ENCODE measurements at regions not wholly inside any gene's neighbourhood (a gene's known extent, or its start where the extent isn't known, plus 50 kb on each side); places are given as distances from the start of the nearest gene placed in this dataset.
"Not testable (repeated sequence)": the region's sequence is repeated elsewhere in the genome, so short reads cannot be mapped to it uniquely, and the experiment has no call there.

GRCh38 chr2:37576194-37576593 is 95.2 kb downstream of the CDC42EP3 start:
- peaks cover 10% of the 10 kb centered on the region for H3K9me3 Mint-ChIP-seq (ENCODE audit: insufficient read depth)
- H3K27ac Mint-ChIP-seq; H3K4me3 Mint-ChIP-seq; DNase-seq; POLR2A ChIA-PET; CTCF ChIA-PET; H3K27me3 Mint-ChIP-seq (ENCODE audit: low read depth); H3K4me1 Mint-ChIP-seq (ENCODE audit: low read depth); ATAC-seq: not testable (repeated sequence)
- peaks cover 11% of the 10 kb centered on the region for H3K36me3 Mint-ChIP-seq (ENCODE audit: low read depth)

GRCh38 chr2:37576831-37577230 is 94.6 kb downstream of the CDC42EP3 start:
- Mint-ChIP-seq H3K4me1 (ENCODE audit: low read depth) (peaks cover 6% of the 10 kb centered on the region), H3K27ac (no peak overlapping the region), H3K36me3 (ENCODE audit: low read depth) (peaks cover 13% of the 10 kb centered on the region), H3K4me3 (no peak overlapping the region), H3K9me3 (ENCODE audit: insufficient read depth) (peaks cover 10% of the 10 kb centered on the region), H3K27me3 (ENCODE audit: low read depth) (no peaks in the 10 kb centered on the region)
- ChIA-PET POLR2A (no interaction called here), CTCF (no interaction called here)
- no peak for DNase-seq
- ATAC-seq: no peak

GRCh38 chr2:37579192-37579713 is 92.2 kb downstream of the CDC42EP3 start:
- Mint-ChIP-seq H3K36me3 (ENCODE audit: low read depth) (peaks cover 13% of the 10 kb centered on the region), H3K4me3 (no peak overlapping the region), H3K27me3 (ENCODE audit: low read depth) (no peaks in the 10 kb centered on the region), H3K9me3 (ENCODE audit: insufficient read depth) (peaks cover 10% of the 10 kb centered on the region), H3K27ac (no peak overlapping the region), H3K4me1 (ENCODE audit: low read depth) (peaks cover 25% of the 10 kb centered on the region)
- DNase-seq (no peak), ATAC-seq (no peak)
- ChIA-PET POLR2A (no interaction called here), CTCF (interaction anchor here (0.9 kb wide), 1 partner anchor 45 kb away, joined by 3 read pairs; no protein-coding TSS in a partner anchor)

DNA sequence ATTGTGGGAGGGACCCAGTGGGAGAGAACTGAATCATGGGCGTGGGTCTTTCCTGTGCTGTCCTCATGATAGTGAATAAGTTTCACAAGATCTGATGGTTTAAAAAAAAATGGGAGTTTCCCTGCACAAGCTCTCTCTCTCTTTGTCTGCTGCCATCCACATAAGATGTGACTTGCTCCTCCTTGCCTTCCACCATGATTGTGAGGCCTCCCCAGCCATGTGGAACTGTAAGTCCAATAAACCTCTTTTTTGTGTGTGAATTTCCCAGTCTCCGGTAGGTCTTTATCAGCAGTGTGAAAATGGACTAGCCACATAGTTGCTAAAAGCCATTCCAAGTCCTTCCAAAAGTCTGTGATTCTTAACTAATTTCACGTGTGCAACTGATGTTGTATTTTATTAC is 91.5 kb downstream of the CDC42EP3 start:
- POLR2A ChIA-PET; H3K4me3 Mint-ChIP-seq; DNase-seq; ATAC-seq; H3K27ac Mint-ChIP-seq; H3K27me3 Mint-ChIP-seq (ENCODE audit: low read depth): not testable (repeated sequence)
- Mint-ChIP-seq H3K4me1 (ENCODE audit: low read depth) (peaks cover 31% of the 10 kb centered on the region), H3K36me3 (ENCODE audit: low read depth) (peaks cover 13% of the 10 kb centered on the region), H3K9me3 (ENCODE audit: insufficient read depth) (peaks cover 10% of the 10 kb centered on the region)
- CTCF ChIA-PET: interaction anchor here (0.9 kb wide), 1 partner anchor 44 kb away, joined by 3 read pairs; no protein-coding TSS in a partner anchor

DNA sequence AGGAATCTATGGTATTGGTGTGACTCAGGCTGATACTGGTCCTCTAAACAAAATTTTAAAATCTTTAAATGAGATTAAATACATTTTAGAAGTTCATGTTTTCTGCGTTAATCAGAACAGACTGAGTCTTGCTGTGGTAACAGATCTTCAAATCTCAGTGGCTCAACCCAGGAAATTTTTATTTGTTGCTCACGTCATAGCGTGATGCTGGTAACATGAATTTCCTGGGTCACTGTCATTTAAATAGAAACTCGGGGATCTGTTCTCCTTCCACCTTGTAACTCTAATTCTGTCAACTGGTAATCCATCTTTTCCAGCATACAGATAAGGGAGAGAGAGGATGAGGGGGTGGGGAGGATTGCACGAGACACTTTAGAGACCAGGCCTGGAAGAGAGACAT is 90.0 kb downstream of the CDC42EP3 start:
- Mint-ChIP-seq H3K27me3 (ENCODE audit: low read depth) (no peaks in the 10 kb centered on the region), H3K4me3 (no peak overlapping the region), H3K27ac (no peak overlapping the region), H3K4me1 (ENCODE audit: low read depth) (peaks cover 44% of the 10 kb centered on the region), H3K9me3 (ENCODE audit: insufficient read depth) (peaks cover 7% of the 10 kb centered on the region), H3K36me3 (ENCODE audit: low read depth) (peaks cover 10% of the 10 kb centered on the region)
- DNase-seq (no peak), ATAC-seq (no peak)
- CTCF ChIA-PET: no interaction called here
- POLR2A ChIA-PET: interaction anchor here (0.9 to 2.0 kb wide), 2 partner anchors 23 to 42 kb away, joined by 3 to 11 read pairs; no protein-coding TSS in a partner anchor

- CTCF ChIA-PET: interaction anchor here (0.7 to 1.5 kb wide), 15 partner anchors 10 to 295 kb away, joined by 3 to 8 read pairs (median 5); no protein-coding TSS in a partner anchor
- ATAC-seq: no peak
- peak overlapping the region; percentile 49 for H3K4me3 Mint-ChIP-seq
- H3K27me3 Mint-ChIP-seq (ENCODE audit: low read depth): no peaks in the 10 kb centered on the region
- peaks cover 57% of the 10 kb centered on the region for H3K4me1 Mint-ChIP-seq (ENCODE audit: low read depth)
- POLR2A ChIA-PET: interaction anchor here (0.5 to 2.0 kb wide), 5 partner anchors 17 to 1238 kb away, joined by 3 to 11 read pairs (median 5); no protein-coding TSS in a partner anchor
- no peak for DNase-seq
- H3K9me3 Mint-ChIP-seq (ENCODE audit: insufficient read depth): peaks cover 6% of the 10 kb centered on the region
- peaks cover 10% of the 10 kb centered on the region for H3K36me3 Mint-ChIP-seq (ENCODE audit: low read depth)
- peak overlapping the region; percentile 82 for H3K27ac Mint-ChIP-seq
Measured at GRCh38 chr2:37582481-37583220, 88.8 kb downstream of the CDC42EP3 start.

- Mint-ChIP-seq H3K4me3 (peak overlapping the region; percentile 49), H3K36me3 (ENCODE audit: low read depth) (peaks cover 10% of the 10 kb centered on the region), H3K9me3 (ENCODE audit: insufficient read depth) (peaks cover 6% of the 10 kb centered on the region), H3K27ac (peak overlapping the region; percentile 82), H3K27me3 (ENCODE audit: low read depth) (no peaks in the 10 kb centered on the region), H3K4me1 (ENCODE audit: low read depth) (peaks cover 62% of the 10 kb centered on the region)
- CTCF ChIA-PET: interaction anchor here (0.8 to 1.5 kb wide), 9 partner anchors 15 to 294 kb away, joined by 3 to 8 read pairs (median 4); no protein-coding TSS in a partner anchor
- DNase-seq (no peak), ATAC-seq (no peak)
- POLR2A ChIA-PET: interaction anchor here (0.5 to 2.0 kb wide), 4 partner anchors 16 to 1238 kb away, joined by 3 to 11 read pairs (median 5); no protein-coding TSS in a partner anchor
Measured at GRCh38 chr2:37583402-37583801, 88.0 kb downstream of the CDC42EP3 start.

DNA sequence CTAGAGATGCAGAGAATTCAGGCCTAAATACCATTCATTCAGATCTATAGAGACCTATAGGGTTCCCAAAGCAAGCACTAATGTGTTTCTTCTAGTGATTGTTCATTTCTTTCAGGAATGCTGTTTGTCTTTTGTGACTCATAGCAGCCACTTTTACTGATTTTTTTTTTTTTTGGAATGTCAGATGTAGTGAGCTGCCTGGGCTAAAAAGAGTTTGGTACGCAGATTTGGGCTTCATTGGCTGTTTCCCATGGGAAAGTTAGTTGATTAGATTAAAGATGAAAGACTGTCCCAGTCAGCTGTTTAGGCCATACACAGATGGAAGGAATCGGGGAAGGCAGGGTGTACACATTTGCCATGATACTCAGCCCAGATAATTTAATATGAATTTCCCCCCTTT is 87.6 kb downstream of the CDC42EP3 start:
- peaks cover 66% of the 10 kb centered on the region for H3K4me1 Mint-ChIP-seq (ENCODE audit: low read depth)
- H3K36me3 Mint-ChIP-seq (ENCODE audit: low read depth): peaks cover 10% of the 10 kb centered on the region
- H3K9me3 Mint-ChIP-seq (ENCODE audit: insufficient read depth): peaks cover 6% of the 10 kb centered on the region
- DNase-seq (no peak), ATAC-seq (no peak)
- H3K27ac Mint-ChIP-seq: peak overlapping the region; percentile 14
- POLR2A ChIA-PET: interaction anchor here (0.7 kb wide), 1 partner anchor 248 kb away, joined by 3 read pairs; no protein-coding TSS in a partner anchor
- H3K4me3 Mint-ChIP-seq: no peak overlapping the region
- no peaks in the 10 kb centered on the region for H3K27me3 Mint-ChIP-seq (ENCODE audit: low read depth)
- CTCF ChIA-PET: interaction anchor here (1.4 kb wide), 1 partner anchor 293 kb away, joined by 3 read pairs; no protein-coding TSS in a partner anchor

GRCh38 chr2:37585295-37585908 is 86.0 kb downstream of the CDC42EP3 start:
- Mint-ChIP-seq H3K9me3 (ENCODE audit: insufficient read depth) (peaks cover under 1% of the 10 kb centered on the region), H3K27ac (peak overlapping the region; percentile 89), H3K36me3 (ENCODE audit: low read depth) (peaks cover 2% of the 10 kb centered on the region), H3K27me3 (ENCODE audit: low read depth) (no peaks in the 10 kb centered on the region), H3K4me3 (peak overlapping the region; percentile 61), H3K4me1 (ENCODE audit: low read depth) (peaks cover 79% of the 10 kb centered on the region)
- no peak for DNase-seq
- POLR2A ChIA-PET: interaction anchor here (1.8 to 1.9 kb wide), 2 partner anchors 14 to 39 kb away, joined by 4 to 10 read pairs; no protein-coding TSS in a partner anchor
- CTCF ChIA-PET: interaction anchor here (1.0 to 1.8 kb wide), 6 partner anchors 15 to 292 kb away, joined by 3 to 6 read pairs (median 4); no protein-coding TSS in a partner anchor
- ATAC-seq: peak; percentile 27

DNA sequence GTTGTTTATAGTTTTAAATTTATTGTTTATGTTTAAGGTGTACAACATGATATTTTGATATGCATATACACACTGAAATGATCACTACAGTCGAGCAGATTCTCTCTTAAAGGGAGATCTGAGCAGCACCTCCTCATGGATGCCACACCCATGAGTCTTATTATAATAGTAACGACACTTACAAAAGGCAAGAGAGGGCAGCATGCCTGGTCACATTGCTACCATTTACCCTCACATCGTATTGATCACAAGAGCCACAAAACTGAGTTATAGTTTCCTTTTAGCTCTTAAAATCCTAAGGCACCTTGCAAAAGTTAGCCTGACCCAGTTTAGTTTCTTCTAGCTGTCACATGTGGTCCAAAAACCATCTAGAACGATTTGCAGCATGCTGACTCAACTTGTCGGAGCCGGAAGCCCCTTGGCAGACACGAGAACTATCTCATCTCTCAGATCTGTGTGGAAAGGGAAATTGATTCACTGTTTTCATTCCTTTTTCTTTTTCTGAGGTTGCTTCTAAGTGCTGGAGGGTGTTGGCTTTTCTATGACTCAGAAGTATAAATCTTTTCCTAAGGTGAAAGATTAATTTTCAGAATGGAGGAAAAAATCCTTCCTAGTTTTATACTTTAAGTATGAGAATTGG is 85.3 kb downstream of the CDC42EP3 start:
- peak; percentile 77 for DNase-seq
- Mint-ChIP-seq H3K27ac (peak overlapping the region; percentile 83), H3K4me1 (ENCODE audit: low read depth) (peaks cover 81% of the 10 kb centered on the region), H3K9me3 (ENCODE audit: insufficient read depth) (no peaks in the 10 kb centered on the region), H3K4me3 (peak overlapping the region; percentile 48), H3K36me3 (ENCODE audit: low read depth) (peaks cover 2% of the 10 kb centered on the region), H3K27me3 (ENCODE audit: low read depth) (no peaks in the 10 kb centered on the region)
- POLR2A ChIA-PET: interaction anchor here (1.8 to 1.9 kb wide), 2 partner anchors 14 to 38 kb away, joined by 4 to 10 read pairs; no protein-coding TSS in a partner anchor
- ATAC-seq: peak; percentile 89
- CTCF ChIA-PET: interaction anchor here (1.0 to 1.8 kb wide), 7 partner anchors 14 to 291 kb away, joined by 3 to 6 read pairs (median 4); no protein-coding TSS in a partner anchor

GRCh38 chr2:37586663-37587317 is 84.7 kb downstream of the CDC42EP3 start:
- Mint-ChIP-seq H3K27ac (peak overlapping the region; percentile 83), H3K4me1 (ENCODE audit: low read depth) (peaks cover 84% of the 10 kb centered on the region), H3K36me3 (ENCODE audit: low read depth) (no peaks in the 10 kb centered on the region), H3K9me3 (ENCODE audit: insufficient read depth) (no peaks in the 10 kb centered on the region), H3K4me3 (peak overlapping the region; percentile 48), H3K27me3 (ENCODE audit: low read depth) (no peaks in the 10 kb centered on the region)
- DNase-seq (no peak), ATAC-seq (no peak)
- CTCF ChIA-PET: interaction anchor here (0.5 to 3.7 kb wide), 13 partner anchors 13 to 305 kb away, joined by 3 to 17 read pairs (median 4); no protein-coding TSS in a partner anchor
- POLR2A ChIA-PET: interaction anchor here (0.8 to 1.9 kb wide), 4 partner anchors 13 to 85 kb away, joined by 3 to 10 read pairs (median 6); no protein-coding TSS in a partner anchor

Data from activated CD8-positive, alpha-beta T cell treated with anti-CD3 and anti-CD28 coated beads, Interleukin-2, amount 10 ng/mL, durations not matched to agents 7 days and 5 days (primary cell).